D721Med (cell line): ENCODE measurements at regions not wholly inside any gene's neighbourhood (a gene's known extent, or its start where the extent isn't known, plus 50 kb on each side); places are given as distances from the start of the nearest gene placed in this dataset.
A peak's percentile ranks its signal among the peaks of the same experiment; 100 is the strongest.

Experiments used
- DNase-seq: peaks from one replicate; pipeline ENCODE4 v3.0.0; 2011; ENCODE audit warnings: low spot score; ENCODE audit not compliant: insufficient read length
- FAIRE-seq: peaks from 2 replicates; lab custom pipeline; 2011; peaks lifted over from hg19 to GRCh38; lab: Jason Lieb, UNC
- CTCF ChIP-seq: IDR thresholded peaks from 2 replicates; pipeline ENCODE4 v1.5.1; 2012; ENCODE audit warnings: mild to moderate bottlenecking, control low read depth; ENCODE audit not compliant: insufficient read depth; ENCODE audit errors: missing control alignments

GRCh38 chr3:194272861-194273742 lies 78.0 kb downstream of the CPN2 start:
- FAIRE-seq (peak; percentile 84), DNase-seq (peak; percentile 93)
- no peak for TF ChIP-seq CTCF

GRCh38 chr3:194273743-194274310 lies 77.3 kb downstream of the CPN2 start:
- DNase-seq (no peak), FAIRE-seq (no peak)
- no peak for TF ChIP-seq CTCF

- FAIRE-seq: no peak
- no peak for DNase-seq
Measured at GRCh38 chr3:194274424-194275085, 76.6 kb downstream of the CPN2 start.

GRCh38 chr3:194275291-194275690 lies 75.8 kb downstream of the CPN2 start:
- FAIRE-seq: no peak
- no peak for DNase-seq
- no peak for TF ChIP-seq CTCF

More at GRCh38 chr3:194274424-194275085, 76.6 kb downstream of the CPN2 start:
- no peak for TF ChIP-seq CTCF

- no peak for TF ChIP-seq CTCF
- FAIRE-seq (no peak), DNase-seq (no peak)
Measured at GRCh38 chr3:194275721-194276120, 75.4 kb downstream of the CPN2 start.

GRCh38 chr3:194276768-194277103 lies 74.4 kb downstream of the CPN2 start:
- FAIRE-seq (no peak), DNase-seq (no peak)
- no peak for TF ChIP-seq CTCF
